ENCODE measurements at regions not wholly inside any gene's neighbourhood (a gene's known extent, or its start where the extent isn't known, plus 50 kb on each side); places are given as distances from the start of the nearest gene placed in this dataset.
A peak's percentile ranks its signal among the peaks of the same experiment; 100 is the strongest.

GRCh38 chr10:106384496-106384895 lies 780.0 kb downstream of the SORCS1 start:
- Histone ChIP-seq H3K27ac (no peak overlapping the region), H3K36me3 (no peaks in the 10 kb centered on the region), H3K27me3 (no peaks in the 10 kb centered on the region), H3K9me3 (no peaks in the 10 kb centered on the region), H3K4me3 (no peak overlapping the region), H3K4me1 (no peaks in the 10 kb centered on the region)
- 37 to 45% methylated on average over 5 of the region's 5 CpGs for WGBS, 2 donors
- no peak for DNase-seq
- intact Hi-C loops (cut with DNase I): no loop called here
- ATAC-seq: no peak
- FAIRE-seq: no peak
- TF ChIP-seq CTCF (IDR thresholded peaks at IDR 0.05): no peak

GRCh38 chr10:106380706-106381105 lies 783.8 kb downstream of the SORCS1 start:
- intact Hi-C loops (cut with DNase I): no loop called here
- Histone ChIP-seq H3K36me3 (no peaks in the 10 kb centered on the region), H3K27me3 (no peaks in the 10 kb centered on the region), H3K27ac (no peak overlapping the region), H3K9me3 (no peaks in the 10 kb centered on the region), H3K4me3 (no peak overlapping the region), H3K4me1 (no peaks in the 10 kb centered on the region)
- no peak for TF ChIP-seq CTCF (IDR thresholded peaks at IDR 0.05)
- FAIRE-seq (no peak), ATAC-seq (no peak), DNase-seq (no peak)
- 82 to 90% methylated on average over 3 of the region's 3 CpGs for WGBS, 2 donors

- no peaks in the 10 kb centered on the region for H3K36me3 ChIP-seq
- no peak for FAIRE-seq
- no peak for ATAC-seq
- H3K27me3 ChIP-seq: no peaks in the 10 kb centered on the region
- H3K9me3 ChIP-seq: no peaks in the 10 kb centered on the region
- TF ChIP-seq CTCF (IDR thresholded peaks at IDR 0.05): no peak
- intact Hi-C loops (cut with DNase I): no loop called here
- H3K27ac ChIP-seq: no peak overlapping the region
- no peak for DNase-seq
- H3K4me1 ChIP-seq: no peaks in the 10 kb centered on the region
- 54 to 77% methylated on average over 3 of the region's 3 CpGs for WGBS, 2 donors
- H3K4me3 ChIP-seq: no peak overlapping the region
Measured at GRCh38 chr10:106378251-106378650, 786.3 kb downstream of the SORCS1 start.

GRCh38 chr10:106370751-106371150 lies 793.8 kb downstream of the SORCS1 start:
- Histone ChIP-seq H3K9me3 (no peaks in the 10 kb centered on the region), H3K4me1 (no peaks in the 10 kb centered on the region), H3K27me3 (no peaks in the 10 kb centered on the region), H3K4me3 (no peak overlapping the region), H3K27ac (no peak overlapping the region), H3K36me3 (no peaks in the 10 kb centered on the region)
- no peak for TF ChIP-seq CTCF (IDR thresholded peaks at IDR 0.05)
- 69 to 77% methylated on average over 6 of the region's 6 CpGs for WGBS, 2 donors
- no peak for DNase-seq
- intact Hi-C loops (cut with DNase I): no loop called here
- no peak for ATAC-seq
- FAIRE-seq: no peak

GRCh38 chr10:106360870-106361269 lies 803.6 kb downstream of the SORCS1 start:
- DNase-seq (no peak), FAIRE-seq (no peak), ATAC-seq (peak in 3 of 4 donors; percentile 56 to 70 (median 62))
- no peak overlapping the region for H3K4me3 ChIP-seq
- intact Hi-C loops (cut with DNase I): no loop called here
- no peak overlapping the region for H3K27ac ChIP-seq
- TF ChIP-seq CTCF (IDR thresholded peaks at IDR 0.05): no peak
- H3K4me1 ChIP-seq: no peaks in the 10 kb centered on the region
- peaks cover 0 to 7% (median 0%) of the 10 kb centered on the region in 4 donors for H3K27me3 ChIP-seq
- WGBS, 2 donors: 17 to 31% methylated on average over 2 of the region's 2 CpGs
- H3K36me3 ChIP-seq: no peaks in the 10 kb centered on the region
- no peaks in the 10 kb centered on the region for H3K9me3 ChIP-seq
